ENCODE measurements at regions not wholly inside any gene's neighbourhood (a gene's known extent, or its start where the extent isn't known, plus 50 kb on each side); places are given as distances from the start of the nearest gene placed in this dataset.

- TF ChIP-seq, protein P1, sequence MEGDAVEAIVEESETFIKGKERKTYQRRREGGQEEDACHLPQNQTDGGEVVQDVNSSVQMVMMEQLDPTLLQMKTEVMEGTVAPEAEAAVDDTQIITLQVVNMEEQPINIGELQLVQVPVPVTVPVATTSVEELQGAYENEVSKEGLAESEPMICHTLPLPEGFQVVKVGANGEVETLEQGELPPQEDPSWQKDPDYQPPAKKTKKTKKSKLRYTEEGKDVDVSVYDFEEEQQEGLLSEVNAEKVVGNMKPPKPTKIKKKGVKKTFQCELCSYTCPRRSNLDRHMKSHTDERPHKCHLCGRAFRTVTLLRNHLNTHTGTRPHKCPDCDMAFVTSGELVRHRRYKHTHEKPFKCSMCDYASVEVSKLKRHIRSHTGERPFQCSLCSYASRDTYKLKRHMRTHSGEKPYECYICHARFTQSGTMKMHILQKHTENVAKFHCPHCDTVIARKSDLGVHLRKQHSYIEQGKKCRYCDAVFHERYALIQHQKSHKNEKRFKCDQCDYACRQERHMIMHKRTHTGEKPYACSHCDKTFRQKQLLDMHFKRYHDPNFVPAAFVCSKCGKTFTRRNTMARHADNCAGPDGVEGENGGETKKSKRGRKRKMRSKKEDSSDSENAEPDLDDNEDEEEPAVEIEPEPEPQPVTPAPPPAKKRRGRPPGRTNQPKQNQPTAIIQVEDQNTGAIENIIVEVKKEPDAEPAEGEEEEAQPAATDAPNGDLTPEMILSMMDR (IDR thresholded peaks at IDR 0.05) = no peak
- Histone ChIP-seq H3K4me3 (ENCODE audit: low read length) (no peak overlapping the region), H3K36me3 (ENCODE audit: control insufficient read depth, insufficient read depth, low read length) (no peaks in the 10 kb centered on the region), H3K9me3 (ENCODE audit: control insufficient read depth, insufficient read depth, low read length) (no peaks in the 10 kb centered on the region), H3K27me3 (ENCODE audit: control insufficient read depth, insufficient read depth, low read length) (no peaks in the 10 kb centered on the region), H3K27ac (ENCODE audit: low read length) (no peak overlapping the region), H3K4me1 (ENCODE audit: control insufficient read depth, insufficient read depth, low read length) (peaks cover 3% of the 10 kb centered on the region)
- ATAC-seq = no peak
- intact Hi-C loops (cut with micrococcal nuclease) = no loop called here
- no peak for DNase-seq
- 92% methylated on average over 5 of the region's 5 CpGs for WGBS (ENCODE audit: insufficient coverage)
- H3K4me3 Mint-ChIP-seq = no peak overlapping the region
- H3K27me3 Mint-ChIP-seq (ENCODE audit: low read depth in 2 of 2) = no peaks in the 10 kb centered on the region
- H3K9me3 Mint-ChIP-seq = peaks cover 0 to 16% of the 10 kb centered on the region in 2 donors
- no peaks in the 10 kb centered on the region for H3K36me3 Mint-ChIP-seq
- no peak overlapping the region for H3K27ac Mint-ChIP-seq
- H3K4me1 Mint-ChIP-seq = no peaks in the 10 kb centered on the region
These were observed 337.1 kb upstream of the NECTIN3 start for GRCh38 chr3:110734524-110734923.

- Histone ChIP-seq H3K4me1 (ENCODE audit: control insufficient read depth, insufficient read depth, low read length) (peaks cover 3% of the 10 kb centered on the region), H3K36me3 (ENCODE audit: control insufficient read depth, insufficient read depth, low read length) (no peaks in the 10 kb centered on the region), H3K4me3 (ENCODE audit: low read length) (no peak overlapping the region), H3K27ac (ENCODE audit: low read length) (no peak overlapping the region), H3K9me3 (ENCODE audit: control insufficient read depth, insufficient read depth, low read length) (no peaks in the 10 kb centered on the region), H3K27me3 (ENCODE audit: control insufficient read depth, insufficient read depth, low read length) (no peaks in the 10 kb centered on the region)
- Mint-ChIP-seq H3K9me3 (peaks cover 0 to 9% of the 10 kb centered on the region in 2 donors), H3K27ac (no peak overlapping the region), H3K4me1 (no peaks in the 10 kb centered on the region), H3K4me3 (no peak overlapping the region), H3K27me3 (ENCODE audit: low read depth in 2 of 2) (no peaks in the 10 kb centered on the region), H3K36me3 (no peaks in the 10 kb centered on the region)
- ATAC-seq = no peak
- WGBS (ENCODE audit: insufficient coverage) = no CpG with 5 or more reads among the region's 1 CpG
- DNase-seq = no peak
- TF ChIP-seq, protein P1 (IDR thresholded peaks at IDR 0.05) = no peak
- intact Hi-C loops (cut with micrococcal nuclease) = no loop called here
These were observed 335.3 kb upstream of the NECTIN3 start for GRCh38 chr3:110736332-110736731.

DNA sequence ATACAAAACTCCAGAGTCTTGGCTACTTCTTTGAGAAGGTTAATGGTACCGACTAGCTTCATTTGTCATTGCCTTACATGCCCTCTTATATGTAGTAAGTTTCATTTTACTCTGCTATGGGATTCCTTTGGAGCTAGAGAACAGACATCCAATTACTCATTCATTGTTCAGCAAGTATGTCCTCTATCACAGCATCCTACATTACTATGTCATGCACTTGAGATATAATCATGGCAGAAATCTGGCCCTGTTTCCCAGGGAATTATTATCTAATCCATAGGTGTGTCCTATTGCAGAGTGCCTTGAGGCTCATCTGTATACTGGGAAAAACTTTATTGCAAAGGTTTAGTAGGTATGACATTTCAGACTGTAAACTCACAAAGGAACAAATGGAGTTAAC is 333.1 kb upstream of the NECTIN3 start:
- intact Hi-C loops (cut with micrococcal nuclease) = no loop called here
- ATAC-seq (no peak), DNase-seq (no peak)
- Histone ChIP-seq H3K9me3 (ENCODE audit: control insufficient read depth, insufficient read depth, low read length) (no peaks in the 10 kb centered on the region), H3K27me3 (ENCODE audit: control insufficient read depth, insufficient read depth, low read length) (no peaks in the 10 kb centered on the region), H3K36me3 (ENCODE audit: control insufficient read depth, insufficient read depth, low read length) (no peaks in the 10 kb centered on the region), H3K4me3 (ENCODE audit: low read length) (no peak overlapping the region), H3K4me1 (ENCODE audit: control insufficient read depth, insufficient read depth, low read length) (peaks cover 3% of the 10 kb centered on the region), H3K27ac (ENCODE audit: low read length) (no peak overlapping the region)
- H3K27me3 Mint-ChIP-seq (ENCODE audit: low read depth in 2 of 2) = no peaks in the 10 kb centered on the region
- no peak overlapping the region for H3K4me3 Mint-ChIP-seq
- no peak overlapping the region for H3K27ac Mint-ChIP-seq
- no peaks in the 10 kb centered on the region for H3K36me3 Mint-ChIP-seq
- no peaks in the 10 kb centered on the region for H3K4me1 Mint-ChIP-seq
- H3K9me3 Mint-ChIP-seq = peaks cover 0 to 9% of the 10 kb centered on the region in 2 donors
- WGBS (ENCODE audit: insufficient coverage) = no CpG with 5 or more reads among the region's 1 CpG
- TF ChIP-seq, protein P1 (IDR thresholded peaks at IDR 0.05) = no peak

GRCh38 chr3:110741891-110742290 is 329.7 kb upstream of the NECTIN3 start:
- H3K27me3 ChIP-seq (ENCODE audit: control insufficient read depth, insufficient read depth, low read length) = no peaks in the 10 kb centered on the region
- no peak overlapping the region for H3K27ac Mint-ChIP-seq
- H3K36me3 ChIP-seq (ENCODE audit: control insufficient read depth, insufficient read depth, low read length) = no peaks in the 10 kb centered on the region
- no peak overlapping the region for H3K4me3 Mint-ChIP-seq
- no peak for DNase-seq
- no peak for ATAC-seq
- no peaks in the 10 kb centered on the region for H3K36me3 Mint-ChIP-seq
- no peaks in the 10 kb centered on the region for H3K9me3 Mint-ChIP-seq
- TF ChIP-seq, protein P1 (IDR thresholded peaks at IDR 0.05) = no peak
- intact Hi-C loops (cut with micrococcal nuclease) = no loop called here
- WGBS (ENCODE audit: insufficient coverage) = 77% methylated on average over 2 of the region's 3 CpGs
- H3K27ac ChIP-seq (ENCODE audit: low read length) = no peak overlapping the region
- H3K27me3 Mint-ChIP-seq (ENCODE audit: low read depth in 2 of 2) = no peaks in the 10 kb centered on the region
- no peak overlapping the region for H3K4me3 ChIP-seq (ENCODE audit: low read length)
- H3K9me3 ChIP-seq (ENCODE audit: control insufficient read depth, insufficient read depth, low read length) = no peaks in the 10 kb centered on the region
- H3K4me1 ChIP-seq (ENCODE audit: control insufficient read depth, insufficient read depth, low read length) = no peaks in the 10 kb centered on the region
- no peaks in the 10 kb centered on the region for H3K4me1 Mint-ChIP-seq
